Hepatocyte (in vitro differentiated cells): ENCODE measurements at regions not wholly inside any gene's neighbourhood (a gene's known extent, or its start where the extent isn't known, plus 50 kb on each side); places are given as distances from the start of the nearest gene placed in this dataset.

Experiments used
- DNase-seq: peaks from one replicate; pipeline ENCODE4 v3.0.0-alpha.2; 2016; ENCODE audit warnings: low spot score
- H2AFZ ChIP-seq: fragments of 200-600 bp; sonication (generic); 2 replicates; pipeline ENCODE4 v1.6.0; 2016; ENCODE audit warnings: antibody characterized with exemption, mild to moderate bottlenecking
- H3K27ac ChIP-seq: fragments of 200-600 bp; sonication (generic); 2 replicates; pipeline ENCODE4 v1.5.1; 2016; ENCODE audit warnings: mild to moderate bottlenecking
- H3K27me3 ChIP-seq: fragments of 200-600 bp; sonication (generic); 2 replicates; pipeline ENCODE4 v1.6.1; 2016
- H3K36me3 ChIP-seq: fragments of 200-600 bp; sonication (generic); replicated peaks from 2 replicates; pipeline ENCODE4 v1.5.1; 2016; ENCODE audit warnings: low read depth; ENCODE audit not compliant: insufficient read depth
- H3K4me1 ChIP-seq: fragments of 200-600 bp; sonication (generic); 2 replicates; pipeline ENCODE4 v1.5.1; 2016; ENCODE audit warnings: mild to moderate bottlenecking, moderate library complexity; ENCODE audit not compliant: insufficient read depth
- H3K4me2 ChIP-seq: fragments of 200-600 bp; sonication (generic); 2 replicates; pipeline ENCODE4 v1.6.0; 2016
- H3K4me3 ChIP-seq: fragments of 200-600 bp; sonication (generic); 2 replicates; pipeline ENCODE4 v1.5.1; 2016; ENCODE audit warnings: mild to moderate bottlenecking
- H3K79me2 ChIP-seq: fragments of 200-600 bp; sonication (generic); 2 replicates; pipeline ENCODE4 v1.6.0; 2017; ENCODE audit warnings: mild to moderate bottlenecking
- H3K9me2 ChIP-seq: fragments of 200-600 bp; sonication (generic); replicated peaks from 2 replicates; pipeline ENCODE4 v1.6.0; 2017; ENCODE audit warnings: mild to moderate bottlenecking; ENCODE audit not compliant: insufficient read depth
- H3K9me3 ChIP-seq: fragments of 200-600 bp; sonication (generic); 2 replicates; pipeline ENCODE4 v1.5.1; 2016; ENCODE audit warnings: low read depth, mild to moderate bottlenecking
- H4K20me1 ChIP-seq: fragments of 200-600 bp; sonication (generic); 2 replicates; pipeline ENCODE4 v1.6.0; 2016; ENCODE audit warnings: mild to moderate bottlenecking; ENCODE audit not compliant: insufficient read depth, poor library complexity, severe bottlenecking
- EZH2 ChIP-seq: fragments of 200-600 bp; sonication (generic); IDR thresholded peaks from 2 replicates; pipeline ENCODE4 v1.6.1; 2016; ENCODE audit warnings: antibody characterized with exemption, mild to moderate bottlenecking, borderline replicate concordance
- EZH2phosphoT487 ChIP-seq: fragments of 200-600 bp; sonication (generic); IDR thresholded peaks from one replicate; pipeline ENCODE4 v1.6.1; 2018; ENCODE audit warnings: antibody characterized with exemption, mild to moderate bottlenecking, low read depth, moderate library complexity; ENCODE audit not compliant: unreplicated experiment, severe bottlenecking
- WGBS: methylation state at CpG from one replicate; pipeline ENCODE4 v1.1.6; 2016; ENCODE audit warnings: low lambda C conversion rate; ENCODE audit errors: missing lambda C conversion rate; 5-methylcytosine and 5-hydroxymethylcytosine counted together
- TF ChIP-seq, protein P1 (sequence below): fragments of 200-600 bp; sonication (generic); IDR thresholded peaks from 2 replicates; pipeline ENCODE4 v1.5.1; 2016; ENCODE audit warnings: antibody characterized with exemption, mild to moderate bottlenecking; ENCODE audit not compliant: poor library complexity

GRCh38 chr6:137637121-137637520 is 142.9 kb upstream of the OLIG3 start:
- H3K27me3 ChIP-seq: no peaks in the 10 kb centered on the region
- TF ChIP-seq EZH2 (no peak), EZH2phosphoT487 (no peak)
- TF ChIP-seq, protein P1, sequence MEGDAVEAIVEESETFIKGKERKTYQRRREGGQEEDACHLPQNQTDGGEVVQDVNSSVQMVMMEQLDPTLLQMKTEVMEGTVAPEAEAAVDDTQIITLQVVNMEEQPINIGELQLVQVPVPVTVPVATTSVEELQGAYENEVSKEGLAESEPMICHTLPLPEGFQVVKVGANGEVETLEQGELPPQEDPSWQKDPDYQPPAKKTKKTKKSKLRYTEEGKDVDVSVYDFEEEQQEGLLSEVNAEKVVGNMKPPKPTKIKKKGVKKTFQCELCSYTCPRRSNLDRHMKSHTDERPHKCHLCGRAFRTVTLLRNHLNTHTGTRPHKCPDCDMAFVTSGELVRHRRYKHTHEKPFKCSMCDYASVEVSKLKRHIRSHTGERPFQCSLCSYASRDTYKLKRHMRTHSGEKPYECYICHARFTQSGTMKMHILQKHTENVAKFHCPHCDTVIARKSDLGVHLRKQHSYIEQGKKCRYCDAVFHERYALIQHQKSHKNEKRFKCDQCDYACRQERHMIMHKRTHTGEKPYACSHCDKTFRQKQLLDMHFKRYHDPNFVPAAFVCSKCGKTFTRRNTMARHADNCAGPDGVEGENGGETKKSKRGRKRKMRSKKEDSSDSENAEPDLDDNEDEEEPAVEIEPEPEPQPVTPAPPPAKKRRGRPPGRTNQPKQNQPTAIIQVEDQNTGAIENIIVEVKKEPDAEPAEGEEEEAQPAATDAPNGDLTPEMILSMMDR: no peak
- H3K4me2 ChIP-seq: peak overlapping the region; percentile 21
- no peaks in the 10 kb centered on the region for H3K36me3 ChIP-seq
- no peaks in the 10 kb centered on the region for H3K9me3 ChIP-seq
- no peaks in the 10 kb centered on the region for H3K4me1 ChIP-seq
- H2AFZ ChIP-seq: no peak overlapping the region
- no peak overlapping the region for H3K4me3 ChIP-seq
- 32% methylated on average over 1 of the region's 1 CpG for WGBS
- H4K20me1 ChIP-seq: no peaks in the 10 kb centered on the region
- peak; percentile 58 for DNase-seq
- no peak overlapping the region for H3K27ac ChIP-seq
- no peaks in the 10 kb centered on the region for H3K9me2 ChIP-seq
- no peaks in the 10 kb centered on the region for H3K79me2 ChIP-seq

- TF ChIP-seq EZH2phosphoT487 (no peak), EZH2 (no peak)
- TF ChIP-seq, protein P1: no peak
- Histone ChIP-seq H3K9me2 (no peaks in the 10 kb centered on the region), H3K9me3 (no peaks in the 10 kb centered on the region), H3K27ac (no peak overlapping the region), H3K4me1 (no peaks in the 10 kb centered on the region), H3K36me3 (no peaks in the 10 kb centered on the region), H4K20me1 (no peaks in the 10 kb centered on the region), H3K79me2 (no peaks in the 10 kb centered on the region), H3K27me3 (no peaks in the 10 kb centered on the region), H2AFZ (no peak overlapping the region), H3K4me2 (no peak overlapping the region), H3K4me3 (no peak overlapping the region)
- no peak for DNase-seq
- 91% methylated on average over 3 of the region's 3 CpGs for WGBS
These were observed 144.9 kb upstream of the OLIG3 start for GRCh38 chr6:137638926-137639706.

DNA sequence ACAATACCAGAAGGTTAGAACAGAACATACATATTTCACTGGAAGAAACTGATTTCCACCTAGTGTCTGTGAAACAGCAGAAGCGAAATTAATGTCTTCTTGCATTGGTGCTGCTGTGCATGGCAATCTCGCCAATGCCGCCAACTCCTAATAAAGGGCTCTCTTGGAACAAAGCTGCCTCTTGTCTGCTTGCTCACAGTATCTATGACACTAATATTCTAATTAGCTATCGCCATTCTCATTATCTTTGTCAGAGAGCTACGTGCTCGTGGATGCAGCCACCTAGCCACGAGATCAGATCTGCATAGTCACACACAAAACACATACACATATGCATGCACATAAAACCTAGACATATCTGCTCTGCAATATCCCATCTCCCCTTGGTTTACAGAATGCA is 145.9 kb upstream of the OLIG3 start:
- Histone ChIP-seq H3K4me2 (no peak overlapping the region), H3K36me3 (no peaks in the 10 kb centered on the region), H3K27ac (no peak overlapping the region), H3K9me3 (no peaks in the 10 kb centered on the region), H2AFZ (no peak overlapping the region), H4K20me1 (no peaks in the 10 kb centered on the region), H3K27me3 (no peaks in the 10 kb centered on the region), H3K79me2 (no peaks in the 10 kb centered on the region), H3K4me3 (no peak overlapping the region), H3K4me1 (no peaks in the 10 kb centered on the region), H3K9me2 (no peaks in the 10 kb centered on the region)
- TF ChIP-seq EZH2phosphoT487 (no peak), EZH2 (no peak)
- TF ChIP-seq, protein P1: no peak
- no peak for DNase-seq
- WGBS: 95% methylated on average over 7 of the region's 7 CpGs
